Osteocyte (in vitro differentiated cells): ENCODE measurements at regions not wholly inside any gene's neighbourhood (a gene's known extent, or its start where the extent isn't known, plus 50 kb on each side); places are given as distances from the start of the nearest gene placed in this dataset.
"Not testable (repeated sequence)": the region's sequence is repeated elsewhere in the genome, so short reads cannot be mapped to it uniquely, and the experiment has no call there.

Experiments
- DNase-seq: peaks from one replicate; pipeline ENCODE4 v3.0.0; 2021; ENCODE audit warnings: mixed read lengths; ENCODE audit not compliant: unreplicated experiment; ENCODE audit errors: extremely low spot score
- H3K27ac Mint-ChIP-seq: one replicate; pipeline ENCODE4 v1.8.0; 2021; ENCODE audit warnings: mild to moderate bottlenecking, mixed read lengths; ENCODE audit not compliant: unreplicated experiment
- H3K27me3 Mint-ChIP-seq: one replicate; pipeline ENCODE4 v1.8.0; 2021; ENCODE audit warnings: mixed read lengths; ENCODE audit not compliant: unreplicated experiment
- H3K36me3 Mint-ChIP-seq: one replicate; pipeline ENCODE4 v1.8.0; 2021; ENCODE audit warnings: mixed read lengths; ENCODE audit not compliant: unreplicated experiment
- H3K4me1 Mint-ChIP-seq: one replicate; pipeline ENCODE4 v1.8.0; 2021; ENCODE audit warnings: mixed read lengths; ENCODE audit not compliant: unreplicated experiment
- H3K4me3 Mint-ChIP-seq: one replicate; pipeline ENCODE4 v1.8.0; 2021; ENCODE audit warnings: mild to moderate bottlenecking, moderate library complexity, mixed read lengths; ENCODE audit not compliant: unreplicated experiment
- H3K9me3 Mint-ChIP-seq: one replicate; pipeline ENCODE4 v1.8.0; 2021; ENCODE audit warnings: mixed read lengths; ENCODE audit not compliant: unreplicated experiment
- CTCF ChIP-seq: fragments of 200-600 bp; sonication (generic); IDR thresholded peaks from 2 replicates; pipeline ENCODE4 v1.5.0; 2021; ENCODE audit warnings: antibody characterized with exemption, mild to moderate bottlenecking, moderate library complexity

GRCh38 chrX:25897758-25898157 is 240.4 kb upstream of the MAGEB18 start:
- Mint-ChIP-seq H3K36me3 (no peaks in the 10 kb centered on the region), H3K4me3 (no peak overlapping the region), H3K4me1 (no peaks in the 10 kb centered on the region), H3K27me3 (no peaks in the 10 kb centered on the region), H3K27ac (no peak overlapping the region), H3K9me3 (peaks cover 47% of the 10 kb centered on the region)
- TF ChIP-seq CTCF, result no peak
- no peak for DNase-seq

- H3K4me3 Mint-ChIP-seq, DNase-seq, H3K27ac Mint-ChIP-seq, H3K27me3 Mint-ChIP-seq, H3K4me1 Mint-ChIP-seq, H3K36me3 Mint-ChIP-seq: not testable (repeated sequence)
- H3K9me3 Mint-ChIP-seq, result peaks cover 32% of the 10 kb centered on the region
These were observed 232.4 kb upstream of the MAGEB18 start for GRCh38 chrX:25905728-25906127.

GRCh38 chrX:25925946-25926345 is 212.2 kb upstream of the MAGEB18 start:
- Mint-ChIP-seq H3K9me3 (no peaks in the 10 kb centered on the region), H3K36me3 (no peaks in the 10 kb centered on the region), H3K4me1 (no peaks in the 10 kb centered on the region), H3K4me3 (no peak overlapping the region), H3K27me3 (no peaks in the 10 kb centered on the region), H3K27ac (no peak overlapping the region)
- TF ChIP-seq CTCF, result no peak
- no peak for DNase-seq

- H3K9me3 Mint-ChIP-seq, result no peaks in the 10 kb centered on the region
- H3K36me3 Mint-ChIP-seq, result no peaks in the 10 kb centered on the region
- no peaks in the 10 kb centered on the region for H3K27me3 Mint-ChIP-seq
- H3K4me1 Mint-ChIP-seq, result no peaks in the 10 kb centered on the region
- H3K27ac Mint-ChIP-seq, result no peak overlapping the region
- TF ChIP-seq CTCF, result no peak
- H3K4me3 Mint-ChIP-seq, result no peak overlapping the region
- no peak for DNase-seq
These were observed 209.8 kb upstream of the MAGEB18 start for GRCh38 chrX:25928316-25928715.

GRCh38 chrX:25941087-25941486 is 197.1 kb upstream of the MAGEB18 start:
- no peak overlapping the region for H3K4me3 Mint-ChIP-seq
- no peak for TF ChIP-seq CTCF
- no peaks in the 10 kb centered on the region for H3K36me3 Mint-ChIP-seq
- peaks cover 45% of the 10 kb centered on the region for H3K9me3 Mint-ChIP-seq
- no peak overlapping the region for H3K27ac Mint-ChIP-seq
- DNase-seq, result no peak
- no peaks in the 10 kb centered on the region for H3K4me1 Mint-ChIP-seq
- no peaks in the 10 kb centered on the region for H3K27me3 Mint-ChIP-seq
